ENCODE measurements at regions not wholly inside any gene's neighbourhood (a gene's known extent, or its start where the extent isn't known, plus 50 kb on each side); places are given as distances from the start of the nearest gene placed in this dataset.

DNA sequence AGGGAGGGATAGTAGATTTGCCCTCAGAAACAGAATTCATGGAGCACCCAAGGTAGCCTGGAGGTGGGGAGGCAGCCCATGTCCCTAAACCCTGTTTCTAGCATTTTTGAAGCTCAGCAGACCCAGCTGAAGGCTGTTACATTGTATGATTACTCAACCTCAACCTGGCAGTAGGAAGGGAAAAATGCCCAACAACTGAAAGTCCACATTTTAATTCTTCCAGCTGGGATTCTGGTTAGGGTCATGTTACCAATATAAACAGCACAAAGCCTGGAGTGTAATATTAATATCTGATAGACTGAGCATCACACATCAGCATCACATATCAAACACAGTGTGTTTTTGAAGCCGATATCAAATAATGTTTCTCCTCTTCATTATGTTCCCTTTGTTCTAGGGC, 437.0 kb downstream of the HRH4 start:
- Histone ChIP-seq H3K79me2 (ENCODE audit: insufficient read depth, low read length) (no peaks in the 10 kb centered on the region), H2AFZ (ENCODE audit: low read depth, low read length, severe bottlenecking) (no peak overlapping the region), H3K9me2 (replicated peaks; ENCODE audit: insufficient read depth, low read length) (no peaks in the 10 kb centered on the region), H3K27ac (ENCODE audit: low read depth, low read length) (no peak overlapping the region), H3K36me3 (ENCODE audit: low read length) (no peaks in the 10 kb centered on the region), H3K27me3 (ENCODE audit: low read length) (no peaks in the 10 kb centered on the region), H3K4me3 (ENCODE audit: insufficient read depth, low read length, poor library complexity, severe bottlenecking) (no peak overlapping the region), H3K9ac (ENCODE audit: low read length) (no peak overlapping the region), H3K9me3 (ENCODE audit: insufficient read depth, low read length) (no peaks in the 10 kb centered on the region), H3F3A (ENCODE audit: insufficient read depth) (no peaks in the 10 kb centered on the region), H3K4me2 (ENCODE audit: low read depth, low read length, poor library complexity, severe bottlenecking) (no peak overlapping the region), H4K20me1 (ENCODE audit: low read depth, low read length) (no peaks in the 10 kb centered on the region)
- TF ChIP-seq EZH2phosphoT487 (conservative IDR thresholded peaks at IDR 0.05; ENCODE audit: low read length): no peak
- TF ChIP-seq, protein P1, sequence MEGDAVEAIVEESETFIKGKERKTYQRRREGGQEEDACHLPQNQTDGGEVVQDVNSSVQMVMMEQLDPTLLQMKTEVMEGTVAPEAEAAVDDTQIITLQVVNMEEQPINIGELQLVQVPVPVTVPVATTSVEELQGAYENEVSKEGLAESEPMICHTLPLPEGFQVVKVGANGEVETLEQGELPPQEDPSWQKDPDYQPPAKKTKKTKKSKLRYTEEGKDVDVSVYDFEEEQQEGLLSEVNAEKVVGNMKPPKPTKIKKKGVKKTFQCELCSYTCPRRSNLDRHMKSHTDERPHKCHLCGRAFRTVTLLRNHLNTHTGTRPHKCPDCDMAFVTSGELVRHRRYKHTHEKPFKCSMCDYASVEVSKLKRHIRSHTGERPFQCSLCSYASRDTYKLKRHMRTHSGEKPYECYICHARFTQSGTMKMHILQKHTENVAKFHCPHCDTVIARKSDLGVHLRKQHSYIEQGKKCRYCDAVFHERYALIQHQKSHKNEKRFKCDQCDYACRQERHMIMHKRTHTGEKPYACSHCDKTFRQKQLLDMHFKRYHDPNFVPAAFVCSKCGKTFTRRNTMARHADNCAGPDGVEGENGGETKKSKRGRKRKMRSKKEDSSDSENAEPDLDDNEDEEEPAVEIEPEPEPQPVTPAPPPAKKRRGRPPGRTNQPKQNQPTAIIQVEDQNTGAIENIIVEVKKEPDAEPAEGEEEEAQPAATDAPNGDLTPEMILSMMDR (IDR thresholded peaks at IDR 0.05; ENCODE audit: insufficient read depth, low read length, poor library complexity, severe bottlenecking): no peak

DNA sequence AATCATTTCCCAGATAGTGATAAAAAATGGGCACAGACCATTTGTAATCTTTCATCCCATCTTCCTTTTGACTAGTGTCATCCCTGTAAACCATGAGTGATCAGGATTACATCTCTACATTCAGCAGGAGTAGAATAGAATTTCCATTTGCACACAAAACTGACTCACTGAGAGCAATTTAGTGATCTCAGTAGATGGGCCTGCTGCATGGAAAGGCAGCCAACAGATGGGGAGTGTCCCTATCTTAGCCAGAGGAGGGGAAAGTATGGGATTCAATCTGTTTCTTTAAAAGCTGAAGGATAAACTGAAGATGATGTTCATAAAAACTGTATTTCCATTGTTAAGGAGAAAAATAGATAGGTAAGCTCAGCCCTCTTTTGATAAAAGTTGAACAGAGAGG, 441.7 kb downstream of the ZNF521 start:
- no peaks in the 10 kb centered on the region for H3K79me2 ChIP-seq (ENCODE audit: insufficient read depth, low read length)
- no peaks in the 10 kb centered on the region for H4K20me1 ChIP-seq (ENCODE audit: low read depth, low read length)
- H3K9ac ChIP-seq (ENCODE audit: low read length): no peak overlapping the region
- no peaks in the 10 kb centered on the region for H3K9me2 ChIP-seq (replicated peaks; ENCODE audit: insufficient read depth, low read length)
- H3K27me3 ChIP-seq (ENCODE audit: low read length): no peaks in the 10 kb centered on the region
- no peaks in the 10 kb centered on the region for H3K36me3 ChIP-seq (ENCODE audit: low read length)
- no peak overlapping the region for H3K4me3 ChIP-seq (ENCODE audit: insufficient read depth, low read length, poor library complexity, severe bottlenecking)
- no peak overlapping the region for H2AFZ ChIP-seq (ENCODE audit: low read depth, low read length, severe bottlenecking)
- H3K9me3 ChIP-seq (ENCODE audit: insufficient read depth, low read length): no peaks in the 10 kb centered on the region
- no peaks in the 10 kb centered on the region for H3F3A ChIP-seq (ENCODE audit: insufficient read depth)
- no peak overlapping the region for H3K4me2 ChIP-seq (ENCODE audit: low read depth, low read length, poor library complexity, severe bottlenecking)
- no peak overlapping the region for H3K27ac ChIP-seq (ENCODE audit: low read depth, low read length)
- TF ChIP-seq, protein P1 (IDR thresholded peaks at IDR 0.05; ENCODE audit: insufficient read depth, low read length, poor library complexity, severe bottlenecking): no peak
- TF ChIP-seq EZH2phosphoT487 (conservative IDR thresholded peaks at IDR 0.05; ENCODE audit: low read length): no peak

DNA sequence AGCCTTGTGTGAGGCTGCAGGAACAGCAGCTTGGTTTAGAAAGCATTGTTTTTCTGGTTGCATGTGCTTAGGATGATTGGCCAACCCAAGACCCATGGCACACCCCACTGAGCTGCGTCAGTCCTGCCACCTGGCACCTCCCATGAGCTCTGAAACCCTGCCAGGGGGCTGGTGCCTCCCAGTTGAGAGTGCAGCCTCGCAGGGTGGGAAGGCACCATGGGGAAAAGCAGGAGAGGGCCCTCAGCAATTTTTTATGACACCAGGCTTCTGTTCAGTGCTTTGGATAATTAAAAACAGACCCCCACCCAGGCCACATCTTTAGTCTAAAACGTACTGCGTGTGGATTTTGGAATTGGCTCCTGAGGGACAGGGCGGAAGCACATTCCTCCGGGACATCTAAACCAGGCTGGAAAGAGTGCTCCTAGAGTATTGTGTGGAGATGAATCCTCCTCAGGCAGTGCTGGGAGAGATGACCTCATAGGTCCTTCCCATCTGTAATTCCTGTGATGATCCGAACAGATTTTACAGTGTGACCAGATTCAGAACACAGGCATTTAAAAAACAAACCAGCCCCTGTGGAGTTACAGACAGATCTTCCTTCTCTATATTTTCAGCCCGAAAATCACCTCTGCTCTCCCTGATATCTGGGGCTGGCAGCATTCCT, 438.3 kb downstream of the ZNF521 start:
- Histone ChIP-seq H3K4me3 (ENCODE audit: insufficient read depth, low read length, poor library complexity, severe bottlenecking) (no peak overlapping the region), H2AFZ (ENCODE audit: low read depth, low read length, severe bottlenecking) (no peak overlapping the region), H3K9ac (ENCODE audit: low read length) (no peak overlapping the region), H3F3A (ENCODE audit: insufficient read depth) (no peaks in the 10 kb centered on the region), H3K9me3 (ENCODE audit: insufficient read depth, low read length) (no peaks in the 10 kb centered on the region), H3K4me2 (ENCODE audit: low read depth, low read length, poor library complexity, severe bottlenecking) (no peak overlapping the region), H3K36me3 (ENCODE audit: low read length) (no peaks in the 10 kb centered on the region), H3K27me3 (ENCODE audit: low read length) (no peaks in the 10 kb centered on the region), H3K27ac (ENCODE audit: low read depth, low read length) (no peak overlapping the region), H4K20me1 (ENCODE audit: low read depth, low read length) (no peaks in the 10 kb centered on the region), H3K79me2 (ENCODE audit: insufficient read depth, low read length) (no peaks in the 10 kb centered on the region), H3K9me2 (replicated peaks; ENCODE audit: insufficient read depth, low read length) (no peaks in the 10 kb centered on the region)
- TF ChIP-seq, protein P1 (IDR thresholded peaks at IDR 0.05; ENCODE audit: insufficient read depth, low read length, poor library complexity, severe bottlenecking): no peak
- no peak for TF ChIP-seq EZH2phosphoT487 (conservative IDR thresholded peaks at IDR 0.05; ENCODE audit: low read length)
